Panc1 (cell line): ENCODE measurements at regions not wholly inside any gene's neighbourhood (a gene's known extent, or its start where the extent isn't known, plus 50 kb on each side); places are given as distances from the start of the nearest gene placed in this dataset.

Experiments used
- ATAC-seq: fragments of 200-7000 bp; cut with Tn5 transposase; 2 replicates; pipeline ENCODE4 v1.9.1; 2020; ENCODE audit warnings: mild to moderate bottlenecking, moderate library complexity
- BruUV-seq: library from RNA; stranded (reverse); fragments of 400-500 nt; replicated peaks from 2 replicates; lab custom pipeline; 2021; lab: Mats Ljungman, UMichigan
- CTCF ChIA-PET: fragments of 300-600 bp; sonication (Branson Sonifier 250); formaldehyde crosslinking; loops from one replicate; lab custom pipeline; 2022; ENCODE audit warnings: antibody characterized with exemption; lab: Charles Lee
- POLR2A ChIA-PET: fragments of 300-600 bp; sonication (Branson Sonifier 250); formaldehyde crosslinking; loops from one replicate; lab custom pipeline; 2022; ENCODE audit warnings: antibody characterized with exemption; lab: Charles Lee
- DNase-seq: peaks from one replicate; pipeline ENCODE4 v3.0.0-alpha.2; 2010; ENCODE audit warnings: low read depth, low spot score
- H3K27ac ChIP-seq: 2 replicates; pipeline ENCODE4 v1.5.1; 2011; ENCODE audit warnings: mild to moderate bottlenecking, low read length, inconsistent platforms
- H3K27me3 ChIP-seq: fragments of 200-500 bp; sonication (Bioruptor generic); 2 replicates; pipeline ENCODE4 v1.6.0; 2014; ENCODE audit warnings: low read length, inconsistent platforms; ENCODE audit not compliant: control insufficient read depth, insufficient read depth
- H3K36me3 ChIP-seq: fragments of 200-500 bp; sonication (Bioruptor generic); 2 replicates; pipeline ENCODE4 v1.5.1; 2014; ENCODE audit warnings: inconsistent platforms, mild to moderate bottlenecking, low read length, moderate library complexity; ENCODE audit not compliant: control insufficient read depth, insufficient read depth
- H3K4me1 ChIP-seq: 2 replicates; pipeline ENCODE4 v1.5.1; 2011; ENCODE audit warnings: inconsistent platforms, mild to moderate bottlenecking, low read length, moderate library complexity; ENCODE audit not compliant: control insufficient read depth, insufficient read depth
- H3K4me3 ChIP-seq, 2 experiments: 2 replicates each; pipeline ENCODE4 v1.5.1; 2011 to 2012; ENCODE audit warnings: low read depth in 2 of 2, low read length in 2 of 2, mild to moderate bottlenecking in 2 of 2, inconsistent platforms in 1 of 2, moderate library complexity in 1 of 2
- H3K9me3 ChIP-seq: fragments of 200-500 bp; sonication (Bioruptor generic); 2 replicates; pipeline ENCODE4 v1.5.1; 2014; ENCODE audit warnings: low read depth, mild to moderate bottlenecking, inconsistent platforms, low read length, moderate library complexity; ENCODE audit not compliant: control insufficient read depth, insufficient read depth
- CTCF ChIP-seq: fragments of 450-650 bp; IDR thresholded peaks from 2 replicates; pipeline ENCODE4 v1.5.1; 2017; ENCODE audit warnings: mild to moderate bottlenecking
- POLR2AphosphoS5 ChIP-seq: IDR thresholded peaks from 2 replicates; pipeline ENCODE4 v1.6.1; 2012; ENCODE audit warnings: mild to moderate bottlenecking, low read depth, low read length, moderate library complexity
- REST ChIP-seq, 2 experiments: IDR thresholded peaks; 2 replicates each; pipeline ENCODE4 v1.6.1; 2011 to 2012; ENCODE audit warnings: low read depth in 2 of 2, control low read depth in 1 of 2, low read length in 1 of 2, mild to moderate bottlenecking in 1 of 2, moderate library complexity in 1 of 2; ENCODE audit not compliant: insufficient read depth in 1 of 2
- SIN3A ChIP-seq: IDR thresholded peaks from 2 replicates; pipeline ENCODE4 v1.6.1; 2012; ENCODE audit warnings: low read depth, mild to moderate bottlenecking, low read length, moderate library complexity, borderline replicate concordance; ENCODE audit not compliant: insufficient read depth
- TCF7L2 ChIP-seq: IDR thresholded peaks from 2 replicates; pipeline ENCODE4 v1.6.1; 2011; ENCODE audit warnings: mild to moderate bottlenecking, low read depth, low read length, inconsistent platforms
- in situ Hi-C: cut with HindIII; loops from 2 replicates; pipeline ENCODE4 v1.10.0; 2016; ENCODE audit warnings: low sequenced_read_pairs, low pct_unique_long_range_greater_than_20kb
- intact Hi-C: fragments of 100-400 bp; cut with micrococcal nuclease; formaldehyde crosslinking; loops from one replicate; pipeline ENCODE4 v1.10.0; 2022; ENCODE audit not compliant: unreplicated experiment

DNA sequence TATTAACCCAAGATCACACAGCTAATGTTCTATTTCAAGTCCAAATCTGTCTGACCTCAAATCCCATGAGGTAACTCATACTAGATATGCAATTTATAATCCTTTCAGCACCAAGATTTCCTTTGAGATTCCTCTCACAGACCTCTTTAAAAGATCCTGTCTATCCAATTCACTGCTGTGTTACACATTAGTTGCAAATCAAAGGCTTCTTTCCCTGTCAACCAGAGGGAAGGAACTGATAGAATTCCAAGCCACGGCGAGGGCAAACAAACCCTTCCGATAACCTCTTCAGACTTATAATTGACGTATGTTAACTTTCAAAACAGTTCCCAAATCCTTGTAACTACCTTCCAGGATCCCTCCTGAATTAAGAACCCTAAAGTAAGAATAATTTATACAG lies 168.9 kb downstream of the DRD1 start:
- intact Hi-C loops (no loop called here), in situ Hi-C loops (no loop called here)
- no peak overlapping the region for H3K27ac ChIP-seq
- ATAC-seq = no peak
- no peaks in the 10 kb centered on the region for H3K36me3 ChIP-seq
- no peaks in the 10 kb centered on the region for H3K9me3 ChIP-seq
- BruUV-seq = no TSS peak
- no peak for DNase-seq
- ChIA-PET POLR2A (no interaction called here), CTCF (no interaction called here)
- no peaks in the 10 kb centered on the region for H3K27me3 ChIP-seq
- TF ChIP-seq POLR2AphosphoS5 (no peak), REST (IDR thresholded peaks at IDR 0.05; ENCODE audit: insufficient read depth in 1 of 2, low read depth in 2 of 2, low read length in 1 of 2) (no peak), TCF7L2 (no peak), CTCF (no peak), SIN3A (no peak)
- H3K4me1 ChIP-seq = no peaks in the 10 kb centered on the region
- no peak overlapping the region for H3K4me3 ChIP-seq

- CTCF ChIA-PET = no interaction called here
- BruUV-seq = no TSS peak
- POLR2A ChIA-PET = no interaction called here
- DNase-seq (no peak), ATAC-seq (no peak)
- no peaks in the 10 kb centered on the region for H3K9me3 ChIP-seq
- in situ Hi-C loops = no loop called here
- TF ChIP-seq SIN3A (no peak), POLR2AphosphoS5 (no peak), REST (IDR thresholded peaks at IDR 0.05; ENCODE audit: insufficient read depth in 1 of 2, low read depth in 2 of 2, low read length in 1 of 2) (no peak), CTCF (no peak), TCF7L2 (no peak)
- intact Hi-C loops = no loop called here
- H3K36me3 ChIP-seq = no peaks in the 10 kb centered on the region
- no peak overlapping the region for H3K4me3 ChIP-seq
- no peaks in the 10 kb centered on the region for H3K27me3 ChIP-seq
- no peak overlapping the region for H3K27ac ChIP-seq
- H3K4me1 ChIP-seq = no peaks in the 10 kb centered on the region
Measured at GRCh38 chr5:175274171-175274570, 169.8 kb downstream of the DRD1 start.
